ENCODE measurements at regions not wholly inside any gene's neighbourhood (a gene's known extent, or its start where the extent isn't known, plus 50 kb on each side); places are given as distances from the start of the nearest gene placed in this dataset.
"Not testable (repeated sequence)": the region's sequence is repeated elsewhere in the genome, so short reads cannot be mapped to it uniquely, and the experiment has no call there.

- DNase-seq = no peak
- H3K4me3 Mint-ChIP-seq = no peak overlapping the region
- H3K9me3 Mint-ChIP-seq = peaks cover 0 to 9% of the 10 kb centered on the region in 2 donors
- no peak overlapping the region for H3K27ac Mint-ChIP-seq
- H3K4me1 Mint-ChIP-seq = peaks cover 18% of the 10 kb centered on the region
- no peak for ATAC-seq
- peaks cover 46% of the 10 kb centered on the region for H3K27me3 Mint-ChIP-seq
Measured at GRCh38 chr12:131631230-131631629, 79.7 kb upstream of the SFSWAP start.

GRCh38 chr12:131631889-131632651, 78.8 kb upstream of the SFSWAP start:
- H3K27ac Mint-ChIP-seq, H3K9me3 Mint-ChIP-seq, DNase-seq, ATAC-seq, H3K4me3 Mint-ChIP-seq: not testable (repeated sequence)
- H3K27me3 Mint-ChIP-seq = peaks cover 49% of the 10 kb centered on the region
- peaks cover 16% of the 10 kb centered on the region for H3K4me1 Mint-ChIP-seq

- H3K27ac Mint-ChIP-seq, ATAC-seq, DNase-seq, H3K4me3 Mint-ChIP-seq, H3K9me3 Mint-ChIP-seq: not testable (repeated sequence)
- peaks cover 49% of the 10 kb centered on the region for H3K27me3 Mint-ChIP-seq
- H3K4me1 Mint-ChIP-seq = peaks cover 16% of the 10 kb centered on the region
Measured at GRCh38 chr12:131632652-131633023, 78.3 kb upstream of the SFSWAP start.

DNA sequence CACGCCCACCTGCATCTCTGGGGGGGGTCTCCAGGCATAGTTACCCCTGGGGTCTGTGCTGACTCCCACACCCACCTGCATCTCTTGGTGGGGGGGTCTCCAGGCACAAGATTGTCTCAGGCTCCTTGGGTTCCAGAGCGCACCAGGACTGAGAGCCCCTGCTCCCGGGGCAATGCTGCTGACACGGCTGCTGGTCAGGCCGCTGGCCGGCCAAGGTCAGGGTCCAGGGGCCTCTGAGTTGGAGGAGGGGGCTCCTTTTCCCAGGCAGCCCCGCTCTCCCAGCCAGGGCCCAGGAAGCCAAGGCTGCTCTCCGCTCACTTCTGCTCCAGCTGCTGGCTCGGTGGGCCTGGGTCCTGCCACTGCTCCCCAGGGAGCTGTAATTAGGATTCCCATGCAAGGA, 77.3 kb upstream of the SFSWAP start:
- Mint-ChIP-seq H3K27me3 (peaks cover 47% of the 10 kb centered on the region), H3K4me1 (peaks cover 14% of the 10 kb centered on the region)
- not testable (repeated sequence) for DNase-seq, H3K9me3 Mint-ChIP-seq, ATAC-seq, H3K4me3 Mint-ChIP-seq, H3K27ac Mint-ChIP-seq

- no peak overlapping the region for H3K27ac Mint-ChIP-seq
- ATAC-seq (no peak), DNase-seq (no peak)
- H3K4me3 Mint-ChIP-seq = no peak overlapping the region
- peaks cover 43% of the 10 kb centered on the region for H3K27me3 Mint-ChIP-seq
- H3K4me1 Mint-ChIP-seq = peaks cover 9% of the 10 kb centered on the region
- H3K9me3 Mint-ChIP-seq = no peaks in the 10 kb centered on the region
Measured at GRCh38 chr12:131634037-131634436, 76.9 kb upstream of the SFSWAP start.

GRCh38 chr12:131635012-131635411, 75.9 kb upstream of the SFSWAP start:
- not testable (repeated sequence) for H3K4me3 Mint-ChIP-seq, H3K27ac Mint-ChIP-seq, DNase-seq, H3K4me1 Mint-ChIP-seq, H3K9me3 Mint-ChIP-seq, ATAC-seq
- H3K27me3 Mint-ChIP-seq = peaks cover 33% of the 10 kb centered on the region

DNA sequence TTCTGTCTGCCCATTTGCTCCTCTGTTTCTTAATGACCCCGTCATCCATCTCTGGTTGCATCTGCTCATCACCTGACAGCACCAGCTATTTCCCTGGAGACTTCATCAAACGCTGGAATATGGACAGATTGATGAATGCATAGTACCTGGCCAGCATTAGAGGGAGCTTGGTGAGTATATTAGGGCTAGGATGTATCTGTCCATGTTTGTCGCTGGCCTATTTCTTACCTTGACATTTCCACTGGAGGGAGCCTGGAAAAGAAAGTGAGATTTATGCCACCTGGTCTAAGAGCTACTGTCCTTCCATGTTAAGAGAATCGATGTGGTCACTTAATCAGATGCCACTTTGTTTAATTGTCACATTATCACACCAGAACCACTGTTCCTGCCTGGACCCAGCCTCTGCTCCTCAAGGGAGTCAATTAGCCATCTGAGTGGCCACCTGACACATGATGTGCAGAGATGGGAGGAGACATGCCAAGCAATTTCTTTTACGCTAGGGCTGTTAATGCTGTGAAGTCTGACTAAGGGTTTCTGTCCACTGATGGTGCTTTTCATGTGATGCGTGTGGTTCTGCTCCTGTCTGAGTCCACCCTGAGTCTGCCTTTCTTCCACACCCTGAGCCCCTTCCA, 75.3 kb upstream of the SFSWAP start:
- no peak for ATAC-seq
- Mint-ChIP-seq H3K27me3 (peaks cover 29% of the 10 kb centered on the region), H3K27ac (no peak overlapping the region), H3K4me3 (no peak overlapping the region), H3K9me3 (no peaks in the 10 kb centered on the region), H3K4me1 (no peaks in the 10 kb centered on the region)
- DNase-seq = no peak

DNA sequence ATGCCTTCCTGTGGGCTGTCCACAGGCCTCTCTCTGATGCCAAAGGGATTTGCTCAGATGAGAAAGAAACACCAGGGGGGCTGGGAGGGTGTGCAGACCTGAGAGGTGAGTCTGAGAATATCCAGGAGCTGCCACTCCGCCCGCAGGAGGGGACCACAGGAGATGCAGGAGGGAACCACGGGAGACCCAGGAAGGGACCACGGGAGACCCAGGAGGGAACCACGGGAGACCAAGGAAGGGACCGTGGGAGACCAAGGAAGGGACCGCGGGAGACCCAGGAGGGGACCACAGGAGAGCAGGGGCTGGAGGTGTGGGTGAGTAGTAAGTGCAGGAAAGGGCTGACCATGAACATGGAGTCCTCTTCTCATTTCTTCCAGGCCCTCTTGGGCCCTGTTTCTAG, 74.6 kb upstream of the SFSWAP start:
- peak overlapping the region in 1 of 2 donors; percentile 61 for H3K27ac Mint-ChIP-seq
- DNase-seq (peak in 1 of 2 donors; percentile 4), ATAC-seq (no peak)
- H3K9me3 Mint-ChIP-seq = no peaks in the 10 kb centered on the region
- H3K4me3 Mint-ChIP-seq = no peak overlapping the region
- no peaks in the 10 kb centered on the region for H3K4me1 Mint-ChIP-seq
- H3K27me3 Mint-ChIP-seq = peaks cover 22% of the 10 kb centered on the region

- no peak overlapping the region for H3K27ac Mint-ChIP-seq
- H3K27me3 Mint-ChIP-seq = peaks cover 22% of the 10 kb centered on the region
- DNase-seq (no peak), ATAC-seq (no peak)
- no peaks in the 10 kb centered on the region for H3K9me3 Mint-ChIP-seq
- no peak overlapping the region for H3K4me3 Mint-ChIP-seq
- H3K4me1 Mint-ChIP-seq = no peaks in the 10 kb centered on the region
Measured at GRCh38 chr12:131636940-131637750, 73.7 kb upstream of the SFSWAP start.

- ATAC-seq = no peak
- no peaks in the 10 kb centered on the region for H3K9me3 Mint-ChIP-seq
- H3K4me1 Mint-ChIP-seq = no peaks in the 10 kb centered on the region
- H3K27me3 Mint-ChIP-seq = peaks cover 22% of the 10 kb centered on the region
- no peak overlapping the region for H3K4me3 Mint-ChIP-seq
- DNase-seq = no peak
- H3K27ac Mint-ChIP-seq = no peak overlapping the region
Measured at GRCh38 chr12:131637986-131638385, 72.9 kb upstream of the SFSWAP start.

- no peaks in the 10 kb centered on the region for H3K4me1 Mint-ChIP-seq
- DNase-seq (no peak), ATAC-seq (no peak)
- no peak overlapping the region for H3K27ac Mint-ChIP-seq
- H3K9me3 Mint-ChIP-seq = no peaks in the 10 kb centered on the region
- H3K4me3 Mint-ChIP-seq = no peak overlapping the region
- peaks cover 21% of the 10 kb centered on the region for H3K27me3 Mint-ChIP-seq
Measured at GRCh38 chr12:131639270-131639940, 71.5 kb upstream of the SFSWAP start.

GRCh38 chr12:131640525-131640924, 70.4 kb upstream of the SFSWAP start:
- no peak overlapping the region for H3K27ac Mint-ChIP-seq
- DNase-seq (no peak), ATAC-seq (no peak)
- no peak overlapping the region for H3K4me3 Mint-ChIP-seq
- H3K9me3 Mint-ChIP-seq = no peaks in the 10 kb centered on the region
- no peaks in the 10 kb centered on the region for H3K4me1 Mint-ChIP-seq
- peaks cover 10% of the 10 kb centered on the region for H3K27me3 Mint-ChIP-seq

DNA sequence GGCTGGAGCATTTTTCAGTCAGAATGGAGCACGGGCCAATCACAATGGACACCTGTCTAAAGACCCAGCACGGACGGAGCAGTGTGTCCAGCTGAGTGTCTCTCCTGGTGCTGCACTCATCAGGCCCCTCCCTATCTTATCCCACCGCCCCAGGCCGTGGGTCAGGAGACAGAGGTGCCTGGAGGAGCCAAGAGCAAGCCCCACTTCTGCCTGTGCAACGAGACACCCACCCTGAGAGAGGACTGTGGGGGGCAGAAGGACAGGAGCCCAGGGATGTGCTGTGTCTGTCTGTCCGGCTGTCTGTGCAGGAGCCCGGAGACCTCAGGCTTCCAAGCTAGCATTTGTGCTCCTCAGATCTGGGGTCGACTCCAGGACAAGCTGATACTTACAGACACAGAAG, 69.6 kb upstream of the SFSWAP start:
- Mint-ChIP-seq H3K27me3 (peaks cover 2% of the 10 kb centered on the region), H3K4me1 (no peaks in the 10 kb centered on the region), H3K27ac (no peak overlapping the region), H3K4me3 (no peak overlapping the region), H3K9me3 (no peaks in the 10 kb centered on the region)
- ATAC-seq = no peak
- DNase-seq = peak in 1 of 2 donors; percentile 5

GRCh38 chr12:131642101-131642540, 68.8 kb upstream of the SFSWAP start:
- peak; percentile 47 for ATAC-seq
- no peaks in the 10 kb centered on the region for H3K4me1 Mint-ChIP-seq
- DNase-seq = peak in 1 of 2 donors; percentile 21
- H3K27me3 Mint-ChIP-seq = no peaks in the 10 kb centered on the region
- no peak overlapping the region for H3K4me3 Mint-ChIP-seq
- H3K27ac Mint-ChIP-seq = no peak overlapping the region
- H3K9me3 Mint-ChIP-seq = no peaks in the 10 kb centered on the region

DNA sequence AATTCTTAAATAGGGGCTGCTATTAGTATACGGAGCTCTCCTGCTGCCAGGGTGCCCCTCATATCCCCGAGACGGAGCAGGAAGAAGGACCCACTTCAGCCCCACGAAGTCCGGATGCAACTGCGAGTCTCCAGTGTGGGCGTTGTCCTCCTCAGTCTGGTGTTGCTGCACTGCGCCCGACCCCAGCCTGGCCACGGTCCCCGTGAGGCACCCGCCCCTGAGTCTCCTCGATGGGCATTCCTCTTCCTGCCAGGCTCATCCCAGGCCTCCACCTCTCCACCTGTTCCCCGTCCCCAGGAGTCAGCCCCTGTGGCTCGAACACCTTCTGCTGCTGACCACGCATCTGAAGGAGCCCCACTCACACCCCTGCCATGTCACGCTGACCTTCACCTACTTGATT, 68.1 kb upstream of the SFSWAP start:
- no peaks in the 10 kb centered on the region for H3K27me3 Mint-ChIP-seq
- no peak for ATAC-seq
- no peak for DNase-seq
- H3K4me3 Mint-ChIP-seq = no peak overlapping the region
- H3K27ac Mint-ChIP-seq = no peak overlapping the region
- H3K4me1 Mint-ChIP-seq = no peaks in the 10 kb centered on the region
- H3K9me3 Mint-ChIP-seq = no peaks in the 10 kb centered on the region
